ENCODE measurements at regions not wholly inside any gene's neighbourhood (a gene's known extent, or its start where the extent isn't known, plus 50 kb on each side); places are given as distances from the start of the nearest gene placed in this dataset.

- no peaks in the 10 kb centered on the region for H3K9me3 ChIP-seq (ENCODE audit: insufficient read depth, low read depth, low read length)
- H3K23ac ChIP-seq (ENCODE audit: low read length): no peak overlapping the region
- H3K4ac ChIP-seq (ENCODE audit: low read depth, low read length): no peak overlapping the region
- H3K14ac ChIP-seq (ENCODE audit: low read length): no peak overlapping the region
- H2BK5ac ChIP-seq (ENCODE audit: low read depth, low read length, poor library complexity): no peak overlapping the region
- no peak overlapping the region for H2AFZ ChIP-seq (ENCODE audit: insufficient read depth, low read length, poor library complexity)
- DNase-seq: no peak
- no peaks in the 10 kb centered on the region for H3K79me2 ChIP-seq (ENCODE audit: control insufficient read depth, insufficient read depth, low read length, poor library complexity)
- H3K27ac ChIP-seq (ENCODE audit: low read depth, low read length): no peak overlapping the region
- no peak overlapping the region for H4K91ac ChIP-seq (ENCODE audit: low read depth, low read length)
- no peaks in the 10 kb centered on the region for H3K4me1 ChIP-seq (ENCODE audit: control insufficient read depth in 1 of 2, insufficient read depth in 2 of 2, low read length in 2 of 2)
- H3K27me3 ChIP-seq (ENCODE audit: insufficient read depth, low read length): no peaks in the 10 kb centered on the region
- H3K79me1 ChIP-seq (ENCODE audit: low read length): no peaks in the 10 kb centered on the region
- no peak overlapping the region for H2BK12ac ChIP-seq (ENCODE audit: low read length)
- no peak overlapping the region for H3K4me2 ChIP-seq (ENCODE audit: low read length)
- H3K36me3 ChIP-seq (ENCODE audit: control insufficient read depth in 1 of 2, insufficient read depth in 2 of 2, low read length in 2 of 2): no peaks in the 10 kb centered on the region
- H4K8ac ChIP-seq (ENCODE audit: low read depth, low read length): no peak overlapping the region
- no peak overlapping the region for H3K4me3 ChIP-seq (ENCODE audit: low read depth, low read length)
- WGBS (ENCODE audit: extremely low coverage, insufficient coverage, insufficient read length): no CpG with 5 or more reads among the region's 3 CpGs
- no peak overlapping the region for H2AK5ac ChIP-seq (ENCODE audit: low read length)
- no peak overlapping the region for H3K9ac ChIP-seq (ENCODE audit: low read length)
- no peak overlapping the region for H3K18ac ChIP-seq (ENCODE audit: low read length)
- H2BK120ac ChIP-seq (ENCODE audit: insufficient read depth, low read length, poor library complexity): no peak overlapping the region
- no peak overlapping the region for H4K12ac ChIP-seq (ENCODE audit: low read depth, low read length)
Measured at GRCh38 chr4:176444741-176445140, 125.0 kb downstream of the SPCS3 start.

DNA sequence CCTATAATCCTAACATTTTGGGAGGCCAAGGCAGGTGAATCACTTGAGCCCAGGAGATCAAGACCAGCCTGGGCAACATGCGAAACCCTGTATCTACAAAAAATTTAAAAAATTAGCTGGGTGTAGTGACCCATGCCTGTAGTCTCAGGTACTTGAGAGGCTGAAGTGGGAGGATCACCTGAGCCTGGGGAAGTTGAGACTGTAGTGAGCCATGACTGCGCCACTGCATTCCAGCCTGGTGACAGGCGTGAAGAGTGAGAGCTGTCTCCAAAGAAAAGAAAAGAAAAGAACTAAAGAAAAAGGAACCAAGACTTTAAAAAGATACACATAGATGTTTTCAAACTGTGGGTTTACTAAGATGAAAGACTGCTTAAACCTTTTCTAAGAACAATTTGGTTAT, 129.0 kb downstream of the SPCS3 start:
- Histone ChIP-seq H3K4me2 (ENCODE audit: low read length) (no peak overlapping the region), H3K4me3 (ENCODE audit: low read depth, low read length) (no peak overlapping the region), H3K27me3 (ENCODE audit: insufficient read depth, low read length) (no peaks in the 10 kb centered on the region), H2BK12ac (ENCODE audit: low read length) (no peak overlapping the region), H2BK5ac (ENCODE audit: low read depth, low read length, poor library complexity) (no peak overlapping the region), H3K18ac (ENCODE audit: low read length) (no peak overlapping the region), H4K91ac (ENCODE audit: low read depth, low read length) (no peak overlapping the region), H4K12ac (ENCODE audit: low read depth, low read length) (no peak overlapping the region), H3K14ac (ENCODE audit: low read length) (no peak overlapping the region), H3K23ac (ENCODE audit: low read length) (no peak overlapping the region), H3K79me1 (ENCODE audit: low read length) (no peaks in the 10 kb centered on the region), H3K36me3 (ENCODE audit: control insufficient read depth in 1 of 2, insufficient read depth in 2 of 2, low read length in 2 of 2) (no peaks in the 10 kb centered on the region), H3K9me3 (ENCODE audit: insufficient read depth, low read depth, low read length) (no peaks in the 10 kb centered on the region), H2BK120ac (ENCODE audit: insufficient read depth, low read length, poor library complexity) (no peak overlapping the region), H3K4me1 (ENCODE audit: control insufficient read depth in 1 of 2, insufficient read depth in 2 of 2, low read length in 2 of 2) (peaks cover 0 to 2% of the 10 kb centered on the region in 2 experiments), H3K27ac (ENCODE audit: low read depth, low read length) (no peak overlapping the region), H3K79me2 (ENCODE audit: control insufficient read depth, insufficient read depth, low read length, poor library complexity) (no peaks in the 10 kb centered on the region), H2AFZ (ENCODE audit: insufficient read depth, low read length, poor library complexity) (no peak overlapping the region), H3K9ac (ENCODE audit: low read length) (no peak overlapping the region), H2AK5ac (ENCODE audit: low read length) (no peak overlapping the region), H4K8ac (ENCODE audit: low read depth, low read length) (no peak overlapping the region), H3K4ac (ENCODE audit: low read depth, low read length) (no peak overlapping the region)
- DNase-seq: no peak
- WGBS (ENCODE audit: extremely low coverage, insufficient coverage, insufficient read length): no CpG with 5 or more reads among the region's 3 CpGs

DNA sequence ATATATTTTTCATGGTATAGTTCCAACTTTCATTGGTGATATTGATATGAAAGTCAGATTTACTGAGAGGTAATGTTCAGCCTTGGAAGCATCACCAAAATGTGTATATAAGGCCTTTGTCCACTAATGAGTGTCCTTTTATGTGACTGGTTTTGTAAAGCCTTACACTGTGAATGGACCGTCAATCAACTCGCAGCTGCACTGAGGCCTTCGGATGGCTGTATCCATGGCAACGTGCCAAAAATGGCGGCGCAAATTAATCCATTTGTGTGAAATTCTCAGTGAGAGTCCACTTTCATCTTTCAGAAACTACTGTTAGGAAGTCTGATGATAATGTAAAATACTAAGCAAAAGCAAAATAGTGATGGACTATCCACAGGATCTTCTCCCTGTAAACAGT, 131.7 kb downstream of the SPCS3 start:
- Histone ChIP-seq H2AFZ (ENCODE audit: insufficient read depth, low read length, poor library complexity) (no peak overlapping the region), H3K14ac (ENCODE audit: low read length) (no peak overlapping the region), H3K9ac (ENCODE audit: low read length) (no peak overlapping the region), H3K4me3 (ENCODE audit: low read depth, low read length) (no peak overlapping the region), H3K18ac (ENCODE audit: low read length) (no peak overlapping the region), H3K9me3 (ENCODE audit: insufficient read depth, low read depth, low read length) (no peaks in the 10 kb centered on the region), H3K27ac (ENCODE audit: low read depth, low read length) (no peak overlapping the region), H3K4me2 (ENCODE audit: low read length) (no peak overlapping the region), H2BK5ac (ENCODE audit: low read depth, low read length, poor library complexity) (no peak overlapping the region), H3K23ac (ENCODE audit: low read length) (no peak overlapping the region), H2AK5ac (ENCODE audit: low read length) (no peak overlapping the region), H4K8ac (ENCODE audit: low read depth, low read length) (no peak overlapping the region), H2BK120ac (ENCODE audit: insufficient read depth, low read length, poor library complexity) (no peak overlapping the region), H4K12ac (ENCODE audit: low read depth, low read length) (no peak overlapping the region), H3K4me1 (ENCODE audit: control insufficient read depth in 1 of 2, insufficient read depth in 2 of 2, low read length in 2 of 2) (peaks cover 0 to 2% of the 10 kb centered on the region in 2 experiments), H4K91ac (ENCODE audit: low read depth, low read length) (no peak overlapping the region), H3K27me3 (ENCODE audit: insufficient read depth, low read length) (no peaks in the 10 kb centered on the region), H3K79me1 (ENCODE audit: low read length) (no peaks in the 10 kb centered on the region), H3K4ac (ENCODE audit: low read depth, low read length) (no peak overlapping the region), H3K79me2 (ENCODE audit: control insufficient read depth, insufficient read depth, low read length, poor library complexity) (no peaks in the 10 kb centered on the region), H2BK12ac (ENCODE audit: low read length) (no peak overlapping the region), H3K36me3 (ENCODE audit: control insufficient read depth in 1 of 2, insufficient read depth in 2 of 2, low read length in 2 of 2) (no peaks in the 10 kb centered on the region)
- no CpG with 5 or more reads among the region's 6 CpGs for WGBS (ENCODE audit: extremely low coverage, insufficient coverage, insufficient read length)
- DNase-seq: no peak

DNA sequence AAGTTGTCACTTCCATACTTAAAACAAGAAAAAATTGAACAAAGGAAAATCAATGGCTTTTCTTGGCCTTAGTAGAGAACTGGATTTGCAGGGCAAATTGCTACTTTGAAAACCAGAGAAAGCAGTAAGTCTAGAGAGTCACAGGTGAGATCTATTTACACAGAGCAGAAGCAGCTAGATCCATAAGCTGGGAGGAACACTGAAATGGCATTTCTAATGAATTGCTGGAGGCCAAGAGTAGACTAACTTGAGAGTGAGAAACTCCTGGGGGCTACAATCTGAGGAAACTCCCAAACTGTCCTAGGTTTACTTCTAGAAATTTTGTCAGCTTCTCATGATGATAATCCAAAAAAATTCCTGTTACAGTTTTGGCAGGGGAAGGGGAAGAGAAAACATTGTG, 133.3 kb downstream of the SPCS3 start:
- Histone ChIP-seq H4K8ac (ENCODE audit: low read depth, low read length) (no peak overlapping the region), H3K4me3 (ENCODE audit: low read depth, low read length) (no peak overlapping the region), H3K4me1 (ENCODE audit: control insufficient read depth in 1 of 2, insufficient read depth in 2 of 2, low read length in 2 of 2) (peaks cover 0 to 2% of the 10 kb centered on the region in 2 experiments), H3K4me2 (ENCODE audit: low read length) (no peak overlapping the region), H3K4ac (ENCODE audit: low read depth, low read length) (no peak overlapping the region), H2BK120ac (ENCODE audit: insufficient read depth, low read length, poor library complexity) (no peak overlapping the region), H3K79me1 (ENCODE audit: low read length) (no peaks in the 10 kb centered on the region), H4K12ac (ENCODE audit: low read depth, low read length) (no peak overlapping the region), H3K36me3 (ENCODE audit: control insufficient read depth in 1 of 2, insufficient read depth in 2 of 2, low read length in 2 of 2) (no peaks in the 10 kb centered on the region), H2AK5ac (ENCODE audit: low read length) (no peak overlapping the region), H3K79me2 (ENCODE audit: control insufficient read depth, insufficient read depth, low read length, poor library complexity) (no peaks in the 10 kb centered on the region), H3K9ac (ENCODE audit: low read length) (no peak overlapping the region), H3K27ac (ENCODE audit: low read depth, low read length) (no peak overlapping the region), H4K91ac (ENCODE audit: low read depth, low read length) (no peak overlapping the region), H2BK12ac (ENCODE audit: low read length) (no peak overlapping the region), H3K18ac (ENCODE audit: low read length) (no peak overlapping the region), H3K27me3 (ENCODE audit: insufficient read depth, low read length) (no peaks in the 10 kb centered on the region), H3K23ac (ENCODE audit: low read length) (no peak overlapping the region), H3K9me3 (ENCODE audit: insufficient read depth, low read depth, low read length) (no peaks in the 10 kb centered on the region), H3K14ac (ENCODE audit: low read length) (no peak overlapping the region), H2AFZ (ENCODE audit: insufficient read depth, low read length, poor library complexity) (no peak overlapping the region), H2BK5ac (ENCODE audit: low read depth, low read length, poor library complexity) (no peak overlapping the region)
- DNase-seq: no peak
